ENCODE measurements at regions not wholly inside any gene's neighbourhood (a gene's known extent, or its start where the extent isn't known, plus 50 kb on each side); places are given as distances from the start of the nearest gene placed in this dataset.

GRCh38 chr11:19430346-19430745 is 189.6 kb upstream of the E2F8 start (continued):
- TF ChIP-seq TCF12 (IDR thresholded peaks at IDR 0.05; ENCODE audit: low read depth, low read length) (no peak), ASH2L (IDR thresholded peaks at IDR 0.05; ENCODE audit: low read length) (no peak), POLR2AphosphoS5 (IDR thresholded peaks at IDR 0.05; ENCODE audit: low read depth, low read length) (no peak), HDAC6 (IDR thresholded peaks at IDR 0.05; ENCODE audit: low read depth, low read length) (no peak), KDM4A (IDR thresholded peaks at IDR 0.05; ENCODE audit: low read depth, low read length, severe bottlenecking) (no peak), CBX5 (IDR thresholded peaks at IDR 0.05; ENCODE audit: low read depth, low read length) (no peak), EP300 (IDR thresholded peaks at IDR 0.05; ENCODE audit: borderline replicate concordance in 1 of 2, low read depth in 2 of 2, low read length in 2 of 2) (no peak), POU5F1 (IDR thresholded peaks at IDR 0.05; ENCODE audit: low read depth, low read length) (no peak), SP1 (IDR thresholded peaks at IDR 0.05; ENCODE audit: low read depth, low read length) (no peak)
